HFF-Myc (cell line): ENCODE measurements at regions not wholly inside any gene's neighbourhood (a gene's known extent, or its start where the extent isn't known, plus 50 kb on each side); places are given as distances from the start of the nearest gene placed in this dataset.

Experiments used
- DNase-seq: peaks from one replicate; pipeline ENCODE4 v3.0.0-alpha.2; 2011; ENCODE audit warnings: low read depth; ENCODE audit errors: extremely low read depth
- H3K4me3 ChIP-seq: replicated peaks from 2 replicates; pipeline ENCODE4 v1.5.1; 2011; ENCODE audit warnings: low read depth, mild to moderate bottlenecking, control low read depth, low read length
- TF ChIP-seq, protein P1 (sequence below): IDR thresholded peaks from 2 replicates; pipeline ENCODE4 v1.5.1; 2012; ENCODE audit warnings: mild to moderate bottlenecking, low read depth, low read length, control low read depth; ENCODE audit errors: missing control alignments

DNA sequence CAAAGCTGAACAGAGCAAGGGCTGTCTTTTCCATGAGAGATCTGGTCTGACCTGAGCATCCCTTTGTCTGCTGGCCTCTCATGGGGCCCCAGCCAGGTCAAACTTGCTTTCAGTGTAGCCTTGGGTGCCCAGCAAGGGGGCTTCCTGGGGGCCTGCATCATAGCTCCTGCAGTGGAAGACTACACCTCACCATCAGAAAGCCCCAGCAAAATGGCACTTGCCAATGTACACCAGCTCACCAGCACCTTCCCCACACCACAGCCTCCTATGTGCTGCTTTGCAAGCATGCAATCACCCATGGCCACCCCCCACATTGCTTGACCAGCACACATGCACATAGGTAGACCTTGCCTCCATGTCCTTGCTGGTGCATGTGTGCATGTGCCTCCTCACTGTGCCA lies 1478.1 kb downstream of the FSTL5 start:
- DNase-seq: no peak
- TF ChIP-seq, protein P1, sequence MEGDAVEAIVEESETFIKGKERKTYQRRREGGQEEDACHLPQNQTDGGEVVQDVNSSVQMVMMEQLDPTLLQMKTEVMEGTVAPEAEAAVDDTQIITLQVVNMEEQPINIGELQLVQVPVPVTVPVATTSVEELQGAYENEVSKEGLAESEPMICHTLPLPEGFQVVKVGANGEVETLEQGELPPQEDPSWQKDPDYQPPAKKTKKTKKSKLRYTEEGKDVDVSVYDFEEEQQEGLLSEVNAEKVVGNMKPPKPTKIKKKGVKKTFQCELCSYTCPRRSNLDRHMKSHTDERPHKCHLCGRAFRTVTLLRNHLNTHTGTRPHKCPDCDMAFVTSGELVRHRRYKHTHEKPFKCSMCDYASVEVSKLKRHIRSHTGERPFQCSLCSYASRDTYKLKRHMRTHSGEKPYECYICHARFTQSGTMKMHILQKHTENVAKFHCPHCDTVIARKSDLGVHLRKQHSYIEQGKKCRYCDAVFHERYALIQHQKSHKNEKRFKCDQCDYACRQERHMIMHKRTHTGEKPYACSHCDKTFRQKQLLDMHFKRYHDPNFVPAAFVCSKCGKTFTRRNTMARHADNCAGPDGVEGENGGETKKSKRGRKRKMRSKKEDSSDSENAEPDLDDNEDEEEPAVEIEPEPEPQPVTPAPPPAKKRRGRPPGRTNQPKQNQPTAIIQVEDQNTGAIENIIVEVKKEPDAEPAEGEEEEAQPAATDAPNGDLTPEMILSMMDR: no peak
- no peak overlapping the region for H3K4me3 ChIP-seq

DNA sequence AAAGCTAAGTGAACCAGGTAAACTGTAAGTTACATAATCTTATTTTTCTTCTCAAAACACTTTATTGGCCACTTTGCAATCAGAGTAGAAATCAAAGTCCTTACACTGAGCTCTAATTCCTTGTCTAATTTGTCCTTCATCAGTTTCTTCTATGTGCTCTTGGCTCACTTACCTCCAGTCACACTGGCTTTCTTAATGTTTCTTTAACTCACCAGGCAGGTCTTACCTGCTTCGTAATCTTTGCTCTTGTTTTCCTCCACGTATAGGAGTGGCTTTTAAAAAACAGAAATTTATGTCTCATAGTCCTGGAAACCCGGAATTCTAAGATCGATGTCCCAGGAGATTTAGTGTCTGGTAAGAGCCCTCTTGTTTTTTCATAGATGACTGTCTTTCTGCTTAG lies 1462.1 kb downstream of the FSTL5 start:
- H3K4me3 ChIP-seq: no peak overlapping the region
- no peak for DNase-seq
- TF ChIP-seq, protein P1: no peak

DNA sequence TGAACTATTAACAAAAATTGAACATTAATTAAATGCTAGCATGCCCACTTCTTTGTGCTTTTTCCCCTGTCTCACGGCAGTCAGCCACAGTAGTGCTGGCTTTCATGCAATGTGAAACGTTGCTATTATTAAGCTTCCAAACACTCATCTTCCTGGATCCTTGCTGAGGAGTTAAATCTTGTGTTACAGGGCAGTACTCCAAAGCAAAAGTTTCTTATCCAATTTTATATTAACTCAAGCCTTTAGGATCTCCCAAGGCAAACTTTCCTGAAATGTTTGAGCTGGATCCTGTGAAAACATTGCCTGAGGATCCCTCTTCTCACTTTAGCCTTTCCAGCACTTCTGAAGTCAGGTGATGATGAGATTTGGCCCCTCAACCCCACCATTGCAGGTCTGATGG lies 1454.8 kb downstream of the FSTL5 start:
- H3K4me3 ChIP-seq: no peak overlapping the region
- TF ChIP-seq, protein P1: no peak
- DNase-seq: no peak

DNA sequence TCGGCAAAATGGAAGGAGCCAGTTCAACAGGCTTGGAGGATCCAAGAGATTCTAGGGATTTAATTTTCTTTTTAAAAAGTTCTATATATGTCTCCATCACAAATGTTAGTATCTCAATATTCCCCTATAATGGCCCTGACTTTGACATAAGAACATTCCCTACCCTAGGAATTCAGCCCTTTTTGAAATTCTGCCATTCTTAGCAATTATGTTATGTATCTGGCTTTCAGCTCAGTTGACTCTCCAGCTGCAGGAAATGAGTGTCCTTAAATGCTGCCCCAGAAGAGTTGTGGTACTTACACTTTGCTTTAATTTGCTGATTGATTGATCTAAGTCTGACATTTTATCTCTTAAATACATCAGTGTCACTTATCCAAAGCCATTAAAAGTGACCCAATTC lies 1454.3 kb downstream of the FSTL5 start:
- TF ChIP-seq, protein P1: no peak
- no peak overlapping the region for H3K4me3 ChIP-seq
- DNase-seq: no peak

DNA sequence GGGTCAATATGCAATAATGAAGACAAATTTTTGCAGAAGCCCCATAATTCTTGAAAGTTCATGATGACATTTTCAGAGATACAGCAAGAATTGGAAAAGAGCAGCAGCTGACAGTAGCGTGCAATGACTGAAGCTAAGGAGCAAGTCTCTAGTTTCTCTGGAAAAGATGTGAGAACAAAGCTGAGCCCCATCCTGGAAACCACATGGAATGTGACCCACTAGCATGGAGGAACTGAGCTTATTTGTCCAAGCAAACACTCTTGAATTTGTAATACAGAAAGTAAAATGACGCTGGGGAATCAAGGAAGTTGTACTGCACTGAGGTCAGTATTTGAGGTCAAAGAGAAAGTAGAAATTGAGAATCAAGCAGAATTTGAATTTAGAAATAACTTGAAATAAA lies 1447.2 kb downstream of the FSTL5 start:
- no peak for DNase-seq

DNA sequence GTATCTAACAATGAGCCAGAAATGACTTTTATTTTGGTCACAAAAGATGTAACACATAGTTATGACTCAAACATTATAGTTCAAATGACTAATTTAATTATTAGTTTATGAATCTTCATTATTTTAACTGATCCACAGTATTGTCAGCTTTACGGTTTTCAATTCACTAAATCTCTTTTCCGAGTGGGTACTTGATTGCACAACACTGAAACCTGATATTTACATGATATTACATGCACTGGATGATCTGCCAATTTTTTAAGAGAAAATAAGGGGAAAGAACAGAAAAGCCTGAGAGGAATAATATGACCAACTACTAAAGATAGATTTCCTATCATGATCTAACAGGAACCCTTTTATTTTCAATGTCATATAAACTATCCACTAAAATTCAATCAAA lies 1446.0 kb downstream of the FSTL5 start:
- DNase-seq: no peak
- TF ChIP-seq, protein P1: no peak
- H3K4me3 ChIP-seq: no peak overlapping the region

More for the DNA sequence above, 1447.2 kb downstream of the FSTL5 start:
- no peak overlapping the region for H3K4me3 ChIP-seq
- TF ChIP-seq, protein P1: no peak

DNA sequence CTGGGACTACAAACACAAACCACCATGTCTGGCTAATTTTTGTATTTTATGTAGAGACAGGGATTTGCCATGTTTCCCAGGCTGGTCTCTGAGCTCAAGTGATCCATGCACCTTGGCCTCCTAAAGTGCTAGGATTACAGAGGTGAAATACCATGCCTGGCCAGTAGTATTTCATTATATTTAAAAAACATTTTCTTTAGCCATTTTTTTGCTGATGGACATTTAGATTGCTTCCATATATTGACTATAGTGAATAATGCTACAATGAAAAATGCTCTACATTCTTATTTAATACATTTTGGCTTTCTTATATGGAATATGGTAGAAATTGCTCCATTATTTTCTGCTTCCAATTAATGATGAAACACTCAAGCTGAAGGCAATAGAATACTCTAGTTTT lies 1439.7 kb downstream of the FSTL5 start:
- no peak overlapping the region for H3K4me3 ChIP-seq
- no peak for DNase-seq
- TF ChIP-seq, protein P1: no peak
